CD4-positive, alpha-beta T cell treated with Interleukin-17A for 1 hour (primary cell): ENCODE measurements at regions not wholly inside any gene's neighbourhood (a gene's known extent, or its start where the extent isn't known, plus 50 kb on each side); places are given as distances from the start of the nearest gene placed in this dataset.
A peak's percentile ranks its signal among the peaks of the same experiment; 100 is the strongest.

Experiments used
- DNase-seq: peaks from one replicate; pipeline ENCODE4 v3.0.0-alpha.2; 2020

GRCh38 chr7:27299861-27300260, 57.3 kb downstream of the EVX1 start:
- no peak for DNase-seq

DNA sequence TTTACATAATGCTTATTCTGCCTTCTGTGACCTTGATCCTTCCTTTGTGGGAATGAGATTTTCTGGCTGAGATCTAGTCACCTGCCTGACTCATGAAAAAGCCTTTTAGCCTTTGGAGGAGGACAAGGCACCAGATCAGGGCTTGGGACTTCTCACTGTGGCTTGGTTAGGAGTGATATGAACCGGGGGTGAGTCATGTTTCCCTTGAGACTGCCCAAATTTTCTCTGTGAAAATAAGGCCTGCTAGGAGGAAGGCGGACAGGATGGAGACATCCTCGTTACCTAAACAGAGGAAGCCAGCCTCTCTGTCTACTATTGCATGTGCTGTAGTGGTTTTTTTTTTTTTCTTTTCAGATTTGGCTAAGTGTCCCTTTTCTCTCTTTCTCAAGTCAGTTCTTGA, 57.8 kb downstream of the EVX1 start:
- DNase-seq, result no peak

GRCh38 chr7:27302590-27302989, 60.0 kb downstream of the EVX1 start:
- no peak for DNase-seq

DNA sequence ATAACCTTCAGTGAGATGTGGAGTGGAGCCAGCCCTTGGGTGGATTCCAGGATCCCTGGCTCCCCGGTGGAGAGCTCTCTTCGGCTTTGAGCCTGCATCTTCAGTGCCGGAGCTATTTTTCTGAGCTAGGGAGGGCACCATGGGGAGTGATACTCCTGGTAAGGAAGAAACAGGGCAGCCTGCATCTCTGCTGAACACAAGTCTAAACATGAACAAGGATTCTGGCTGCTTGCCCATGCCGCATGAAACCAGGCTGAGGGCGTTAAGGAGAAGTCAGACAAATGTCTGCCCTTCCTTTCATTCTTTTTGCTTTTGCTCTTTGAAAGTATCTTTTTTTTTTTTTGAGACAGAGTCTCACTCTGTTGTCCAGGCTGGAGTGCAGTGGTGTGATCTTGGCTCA, 60.4 kb downstream of the EVX1 start:
- no peak for DNase-seq

DNA sequence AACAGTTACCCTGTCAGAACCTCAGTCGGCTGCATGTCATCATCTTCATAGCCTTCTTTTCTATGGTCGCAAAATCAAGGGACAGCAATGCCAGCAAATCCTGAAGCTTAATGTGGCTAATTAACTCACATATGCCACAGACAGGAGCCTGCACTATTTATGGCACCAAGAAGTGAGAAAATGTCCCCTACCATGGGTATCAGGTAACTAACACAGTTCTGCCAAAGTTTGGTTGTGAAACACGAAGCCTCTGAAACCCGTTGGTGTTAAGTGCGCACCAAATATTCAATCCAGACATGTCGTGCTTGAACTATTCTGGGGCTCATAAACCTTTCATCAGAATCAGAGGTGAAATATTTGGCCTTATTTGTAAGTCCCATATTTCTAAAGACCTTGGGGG, 63.3 kb downstream of the EVX1 start:
- no peak for DNase-seq

DNA sequence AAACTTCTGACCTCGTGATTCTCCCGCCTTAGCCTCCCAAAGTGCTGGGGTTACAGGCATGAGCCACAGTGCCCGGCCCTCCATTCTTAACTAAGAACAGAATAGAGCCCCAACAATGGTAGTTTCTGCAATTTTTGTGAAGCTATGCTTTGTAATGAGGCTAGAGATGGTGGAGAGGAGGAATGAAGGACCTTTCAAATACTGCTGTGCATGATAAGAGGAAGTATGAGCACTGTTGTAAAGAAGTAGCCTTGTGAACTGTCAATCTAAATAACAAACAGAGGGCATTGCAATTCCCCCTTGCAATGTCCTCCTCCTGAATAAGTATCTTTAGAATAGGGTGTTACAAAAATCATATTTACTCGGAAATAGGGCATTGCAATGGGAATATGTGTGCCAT, 70.2 kb downstream of the EVX1 start:
- DNase-seq, result no peak

DNA sequence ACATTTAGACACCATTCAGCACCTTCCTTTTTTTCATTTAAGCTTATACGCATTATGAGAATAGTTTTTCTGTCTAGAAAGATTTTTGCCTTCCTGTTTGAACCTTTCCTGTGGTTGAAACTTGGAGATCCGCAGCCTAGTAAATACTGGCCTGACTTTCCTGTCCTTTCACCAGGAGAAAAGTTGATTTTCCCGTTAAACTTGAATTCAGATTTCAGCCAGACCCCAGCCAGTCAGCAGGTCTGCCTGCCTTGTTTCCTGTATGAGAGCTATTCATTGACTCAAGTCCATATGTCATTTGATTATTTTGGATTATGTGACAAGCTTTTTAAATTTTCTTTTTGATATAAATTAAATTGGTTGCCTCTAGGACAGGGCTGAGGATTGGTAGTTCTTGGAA, 71.5 kb downstream of the EVX1 start:
- no peak for DNase-seq

GRCh38 chr7:27315066-27315465, 72.5 kb downstream of the EVX1 start:
- no peak for DNase-seq

DNA sequence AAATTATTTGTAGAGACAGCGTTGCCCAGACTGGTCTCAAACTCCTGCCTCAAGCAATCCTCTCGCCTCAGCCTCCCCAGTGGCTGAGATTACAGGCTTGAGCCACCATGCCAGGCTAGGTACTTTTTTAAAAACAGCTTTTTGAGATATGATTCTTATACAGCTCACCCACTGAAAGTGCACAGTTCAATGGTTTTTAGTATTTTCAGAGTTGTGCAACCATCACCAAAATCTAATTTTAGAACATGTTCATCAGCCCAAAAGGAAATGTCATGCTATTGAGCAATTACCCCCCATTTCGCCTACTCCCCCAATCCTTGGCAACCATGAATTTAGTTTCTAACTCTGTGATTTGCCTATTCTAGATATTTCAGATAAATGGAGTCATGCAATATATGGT, 73.7 kb downstream of the EVX1 start:
- no peak for DNase-seq

DNA sequence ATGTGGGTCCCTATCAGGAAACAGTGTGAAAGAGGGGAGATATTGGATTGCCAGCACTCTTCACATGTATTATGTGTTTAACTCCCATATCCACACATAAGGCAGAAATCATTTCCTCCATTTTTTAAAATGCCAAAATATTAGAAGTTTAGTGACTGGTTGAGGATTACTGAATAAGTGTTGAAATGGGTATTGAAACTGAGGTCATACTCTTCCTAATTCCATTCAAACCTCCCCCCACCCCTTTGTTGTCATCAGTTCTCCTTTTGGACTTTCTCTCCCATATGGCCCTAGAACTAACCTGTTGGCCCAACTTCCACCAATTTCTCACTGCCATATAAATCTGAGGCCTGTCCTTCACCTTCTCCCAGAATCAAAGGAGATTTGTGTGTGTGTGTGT, 81.6 kb downstream of the EVX1 start:
- DNase-seq, result no peak

- no peak for DNase-seq
Measured at GRCh38 chr7:27329909-27330308, 87.3 kb downstream of the EVX1 start.

- DNase-seq, result peak; percentile 22
Measured at GRCh38 chr7:27339478-27339877, 96.9 kb downstream of the EVX1 start.

GRCh38 chr7:27344471-27344870, 101.9 kb downstream of the EVX1 start:
- no peak for DNase-seq

DNA sequence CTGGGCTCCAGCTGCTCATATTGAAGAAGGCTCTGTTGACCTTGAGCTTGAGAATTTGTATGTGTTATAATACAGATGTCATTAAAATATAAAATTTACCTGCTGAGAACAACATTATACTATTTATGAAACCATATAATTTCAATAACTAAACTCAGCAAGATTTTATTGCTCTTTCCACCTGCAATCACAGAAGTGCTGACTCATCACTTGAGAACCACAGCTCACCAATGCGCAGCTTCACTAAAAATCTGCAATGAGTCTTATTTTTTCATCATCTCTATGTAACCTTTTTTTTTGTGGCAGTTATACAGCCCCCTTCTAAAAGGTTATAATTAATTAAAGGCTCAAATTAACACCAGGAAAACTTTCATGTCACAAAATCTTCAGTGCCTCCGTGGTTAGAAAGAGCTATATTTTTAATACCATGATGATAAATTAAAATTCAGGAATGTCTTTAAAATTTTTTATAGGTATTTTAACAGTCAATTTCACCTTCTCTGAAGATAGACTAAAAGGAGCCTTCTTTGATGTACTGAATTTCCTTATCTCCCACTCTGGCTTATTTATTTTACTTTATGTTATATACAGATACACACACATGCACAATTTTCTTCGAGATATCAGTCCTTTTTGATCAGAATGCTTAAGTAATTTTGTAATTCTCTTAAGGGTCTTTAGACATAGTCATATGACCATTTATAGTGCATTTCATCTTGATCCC, 102.7 kb downstream of the EVX1 start:
- no peak for DNase-seq

DNA sequence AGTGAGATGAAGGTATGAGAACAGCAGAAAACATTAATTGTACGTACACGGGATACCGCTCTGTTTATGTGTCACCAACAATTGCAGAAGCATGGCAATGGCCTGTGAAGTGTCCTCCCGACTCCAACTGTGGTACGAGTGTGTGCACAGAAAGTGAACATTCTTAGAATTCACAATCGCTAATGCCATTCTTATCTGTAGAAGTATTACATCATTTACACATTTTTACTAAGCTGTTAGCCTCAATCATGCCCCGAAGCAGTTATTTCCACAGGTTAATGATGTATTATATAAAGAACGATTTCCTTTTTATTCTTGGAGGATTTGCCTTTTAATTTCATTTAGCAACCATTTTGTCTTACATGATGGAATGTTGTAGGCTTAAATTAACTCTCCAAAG, 103.4 kb downstream of the EVX1 start:
- DNase-seq, result no peak

GRCh38 chr7:27346531-27347275, 104.1 kb downstream of the EVX1 start:
- no peak for DNase-seq

DNA sequence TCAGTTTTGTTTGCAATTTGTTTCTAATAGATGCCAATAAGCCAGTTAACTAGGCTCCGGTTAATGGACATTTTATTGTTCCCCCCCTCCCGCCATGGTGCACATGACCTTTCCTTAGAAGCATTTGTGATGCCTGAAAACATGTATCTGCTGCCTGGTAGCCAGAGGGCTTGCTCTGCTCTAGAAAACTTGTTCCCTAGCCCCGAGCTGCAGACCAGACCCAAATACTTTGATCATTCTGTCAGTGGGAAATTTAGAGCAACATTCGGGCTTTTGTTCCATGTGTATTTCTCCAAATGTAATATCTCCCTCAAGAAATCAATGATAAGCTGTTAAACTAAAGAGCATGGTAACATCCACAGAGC, 104.7 kb downstream of the EVX1 start:
- no peak for DNase-seq

DNA sequence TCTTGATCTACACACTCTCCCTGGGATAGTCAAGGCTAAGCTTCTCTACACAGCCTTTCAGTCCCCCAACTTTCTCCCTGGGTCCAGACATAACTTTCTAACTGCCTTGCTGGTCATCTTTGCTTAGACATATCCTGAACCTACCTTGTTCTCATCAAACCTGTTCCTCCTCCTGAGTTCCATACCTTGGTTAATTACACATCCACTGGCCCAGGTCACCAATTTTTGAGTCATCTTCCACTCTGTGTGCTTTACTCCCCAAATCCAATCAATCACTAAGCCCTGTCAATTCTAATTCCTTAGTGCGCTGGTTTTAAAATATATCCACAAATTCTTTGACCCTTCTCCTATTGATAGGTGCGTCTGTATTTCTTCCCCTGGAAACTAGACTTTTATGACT, 107.0 kb downstream of the EVX1 start:
- DNase-seq, result no peak

DNA sequence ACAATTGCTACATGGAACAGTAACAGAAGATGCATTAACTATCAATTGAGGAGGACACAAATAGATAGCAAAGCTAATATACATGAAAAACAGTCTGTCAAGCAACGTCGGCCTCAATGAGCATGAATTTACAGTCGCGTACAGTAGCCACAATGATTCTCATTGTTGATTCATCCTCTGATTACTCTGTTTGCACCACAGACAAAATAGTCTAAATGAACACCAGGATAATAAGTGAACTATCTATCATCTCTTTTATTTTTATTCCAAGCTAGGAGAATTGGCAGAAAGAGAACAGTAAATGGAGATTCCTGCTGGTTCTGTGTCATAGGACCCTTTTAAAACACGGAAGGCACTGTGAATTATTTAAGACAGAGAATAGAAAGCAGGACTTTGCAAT, 108.5 kb downstream of the EVX1 start:
- no peak for DNase-seq

GRCh38 chr7:27351786-27352185, 109.2 kb downstream of the EVX1 start:
- DNase-seq, result no peak

GRCh38 chr7:27359181-27360125, 116.9 kb downstream of the EVX1 start:
- no peak for DNase-seq

GRCh38 chr7:27361522-27361921, 118.9 kb downstream of the EVX1 start:
- DNase-seq, result no peak

GRCh38 chr7:27362026-27362425, 119.4 kb downstream of the EVX1 start:
- DNase-seq, result no peak

GRCh38 chr7:27364344-27364758, 121.7 kb downstream of the EVX1 start:
- no peak for DNase-seq
